Mesendoderm (in vitro differentiated cells): ENCODE measurements at regions not wholly inside any gene's neighbourhood (a gene's known extent, or its start where the extent isn't known, plus 50 kb on each side); places are given as distances from the start of the nearest gene placed in this dataset.

Experiments
- DNase-seq: peaks from one replicate; pipeline ENCODE4 v3.0.0; 2013
- H2AK5ac ChIP-seq: 2 replicates; pipeline ENCODE4 v1.6.1; 2013; ENCODE audit warnings: low read length, inconsistent platforms
- H2BK120ac ChIP-seq: 2 replicates; pipeline ENCODE4 v1.6.1; 2013; ENCODE audit warnings: low read depth, mild to moderate bottlenecking, low read length, moderate library complexity, mixed read lengths
- H2BK15ac ChIP-seq: replicated peaks from 2 replicates; pipeline ENCODE4 v1.6.1; 2013; ENCODE audit warnings: low read depth, mild to moderate bottlenecking, moderate library complexity
- H2BK5ac ChIP-seq: 2 replicates; pipeline ENCODE4 v1.6.1; 2013; ENCODE audit warnings: low read length, inconsistent platforms
- H3K18ac ChIP-seq: 2 replicates; pipeline ENCODE4 v1.6.1; 2013; ENCODE audit warnings: mild to moderate bottlenecking, low read length, mixed read lengths
- H3K23ac ChIP-seq: one replicate; pipeline ENCODE4 v1.6.1; 2013; ENCODE audit warnings: low read length
- H3K27ac ChIP-seq: 2 replicates; pipeline ENCODE4 v1.5.1; 2013; ENCODE audit warnings: low read depth, mild to moderate bottlenecking, inconsistent platforms, low read length, moderate library complexity
- H3K27me3 ChIP-seq: 2 replicates; pipeline ENCODE4 v1.6.1; 2013; ENCODE audit warnings: low read length, control low read depth, mild to moderate bottlenecking, inconsistent platforms; ENCODE audit not compliant: insufficient read depth, poor library complexity
- H3K36me3 ChIP-seq: 2 replicates; pipeline ENCODE4 v1.6.1; 2013; ENCODE audit warnings: low read length, inconsistent platforms; ENCODE audit not compliant: control insufficient read depth, insufficient read depth
- H3K4ac ChIP-seq: one replicate; pipeline ENCODE4 v1.6.1; 2013; ENCODE audit warnings: low read depth, mild to moderate bottlenecking, low read length, moderate library complexity
- H3K4me1 ChIP-seq: 2 replicates; pipeline ENCODE4 v1.6.1; 2013; ENCODE audit warnings: low read depth, low read length, inconsistent platforms; ENCODE audit not compliant: control insufficient read depth
- H3K4me2 ChIP-seq: 2 replicates; pipeline ENCODE4 v1.6.1; 2013; ENCODE audit warnings: low read length
- H3K4me3 ChIP-seq: 2 replicates; pipeline ENCODE4 v1.5.1; 2013; ENCODE audit warnings: mild to moderate bottlenecking, low read length
- H3K56ac ChIP-seq: one replicate; pipeline ENCODE4 v1.6.1; 2013; ENCODE audit warnings: low read length
- H3K79me1 ChIP-seq: 2 replicates; pipeline ENCODE4 v1.6.1; 2013; ENCODE audit warnings: low read length, inconsistent platforms
- H3K79me2 ChIP-seq: 2 replicates; pipeline ENCODE4 v1.6.1; 2013; ENCODE audit warnings: mild to moderate bottlenecking, low read length; ENCODE audit not compliant: control insufficient read depth, insufficient read depth
- H3K9ac ChIP-seq: 2 replicates; pipeline ENCODE4 v1.6.1; 2013; ENCODE audit warnings: low read length, inconsistent platforms
- H4K5ac ChIP-seq: one replicate; pipeline ENCODE4 v1.6.1; 2013; ENCODE audit warnings: low read length
- H4K8ac ChIP-seq: one replicate; pipeline ENCODE4 v1.6.1; 2013; ENCODE audit warnings: low read depth, mild to moderate bottlenecking, control low read depth, low read length, moderate library complexity
- WGBS: extraction: QIAGEN DNeasy Blood & Tissue Kit; methylation state at CpG from one replicate; pipeline ENCODE4 v1.1.7; 2013; ENCODE audit warnings: low lambda C conversion rate, missing lambda C conversion rate; ENCODE audit not compliant: insufficient coverage; ENCODE audit errors: extremely low coverage; 5-methylcytosine and 5-hydroxymethylcytosine counted together

GRCh38 chr1:82391712-82392111 lies 591.0 kb downstream of the ADGRL2 start:
- no peak overlapping the region for H2BK5ac ChIP-seq
- H3K9ac ChIP-seq = no peak overlapping the region
- H3K36me3 ChIP-seq = no peaks in the 10 kb centered on the region
- H4K8ac ChIP-seq = no peak overlapping the region
- H3K23ac ChIP-seq = no peak overlapping the region
- H2AK5ac ChIP-seq = no peak overlapping the region
- no peaks in the 10 kb centered on the region for H3K79me1 ChIP-seq
- H3K4me2 ChIP-seq = no peak overlapping the region
- H3K4ac ChIP-seq = no peak overlapping the region
- H3K18ac ChIP-seq = no peak overlapping the region
- no peak overlapping the region for H4K5ac ChIP-seq
- no peak overlapping the region for H2BK120ac ChIP-seq
- no peak overlapping the region for H3K27ac ChIP-seq
- H3K4me1 ChIP-seq = no peaks in the 10 kb centered on the region
- H3K79me2 ChIP-seq = no peaks in the 10 kb centered on the region
- no peaks in the 10 kb centered on the region for H3K27me3 ChIP-seq
- no peak overlapping the region for H3K4me3 ChIP-seq
- H3K56ac ChIP-seq = no peak overlapping the region
- peak overlapping the region; percentile 74 for H2BK15ac ChIP-seq
- DNase-seq = no peak
- WGBS = no CpG with 5 or more reads among the region's 2 CpGs

GRCh38 chr1:82390627-82391026 lies 589.9 kb downstream of the ADGRL2 start:
- Histone ChIP-seq H2BK15ac (no peak overlapping the region), H2BK120ac (peak overlapping the region; percentile 99), H3K79me1 (no peaks in the 10 kb centered on the region), H3K18ac (peak overlapping the region; percentile 95), H2BK5ac (peak overlapping the region; percentile 93), H3K27me3 (no peaks in the 10 kb centered on the region), H3K27ac (peak overlapping the region; percentile 91), H3K4me1 (no peaks in the 10 kb centered on the region), H4K8ac (peak overlapping the region; percentile 65), H4K5ac (no peak overlapping the region), H3K23ac (no peak overlapping the region), H3K56ac (peak overlapping the region; percentile 81), H3K4me3 (no peak overlapping the region), H3K79me2 (no peaks in the 10 kb centered on the region), H3K36me3 (no peaks in the 10 kb centered on the region), H2AK5ac (no peak overlapping the region), H3K9ac (no peak overlapping the region), H3K4me2 (no peak overlapping the region), H3K4ac (peak overlapping the region; percentile 36)
- DNase-seq = peak; percentile 79
- WGBS = no CpG with 5 or more reads among the region's 1 CpG

DNA sequence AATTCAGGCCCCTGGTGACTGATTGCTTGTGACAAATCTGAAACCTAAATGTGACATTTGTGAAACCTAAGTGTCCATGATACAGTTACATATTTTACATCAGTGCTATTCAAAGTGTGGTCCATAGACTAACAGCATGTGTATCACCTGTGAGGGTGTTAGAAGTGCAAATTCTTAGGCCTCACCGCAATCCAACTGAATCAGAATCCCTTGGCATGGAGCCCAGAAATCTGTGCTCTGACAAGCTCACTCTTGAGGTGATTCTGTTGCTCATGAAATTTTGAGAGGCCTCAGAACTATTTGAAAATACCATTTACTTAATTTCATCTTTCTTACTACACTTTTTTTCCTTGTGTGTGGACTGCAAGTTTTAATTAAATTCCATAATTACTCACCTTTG lies 587.9 kb downstream of the ADGRL2 start:
- DNase-seq = no peak

GRCh38 chr1:82387012-82387366 lies 586.3 kb downstream of the ADGRL2 start:
- H3K9ac ChIP-seq = no peak overlapping the region
- no peak overlapping the region for H3K18ac ChIP-seq
- H2BK5ac ChIP-seq = no peak overlapping the region
- no peak overlapping the region for H4K8ac ChIP-seq
- no peaks in the 10 kb centered on the region for H3K79me2 ChIP-seq
- no peak overlapping the region for H3K4me2 ChIP-seq
- no peak for DNase-seq
- H3K4ac ChIP-seq = no peak overlapping the region
- no peak overlapping the region for H3K4me3 ChIP-seq
- no CpG with 5 or more reads among the region's 2 CpGs for WGBS
- no peaks in the 10 kb centered on the region for H3K27me3 ChIP-seq
- H3K56ac ChIP-seq = no peak overlapping the region
- no peak overlapping the region for H4K5ac ChIP-seq
- H3K79me1 ChIP-seq = no peaks in the 10 kb centered on the region
- H2BK120ac ChIP-seq = no peak overlapping the region
- no peak overlapping the region for H3K27ac ChIP-seq
- H3K4me1 ChIP-seq = no peaks in the 10 kb centered on the region
- no peak overlapping the region for H2BK15ac ChIP-seq
- H3K23ac ChIP-seq = no peak overlapping the region
- no peak overlapping the region for H2AK5ac ChIP-seq
- H3K36me3 ChIP-seq = no peaks in the 10 kb centered on the region

More for the DNA sequence above, 587.9 kb downstream of the ADGRL2 start:
- no peak overlapping the region for H3K23ac ChIP-seq
- no peaks in the 10 kb centered on the region for H3K36me3 ChIP-seq
- WGBS = no CpG with 5 or more reads among the region's 1 CpG
- H4K5ac ChIP-seq = no peak overlapping the region
- H2BK120ac ChIP-seq = no peak overlapping the region
- no peak overlapping the region for H3K4me2 ChIP-seq
- no peaks in the 10 kb centered on the region for H3K4me1 ChIP-seq
- no peaks in the 10 kb centered on the region for H3K27me3 ChIP-seq
- H3K27ac ChIP-seq = no peak overlapping the region
- no peak overlapping the region for H3K4ac ChIP-seq
- no peak overlapping the region for H4K8ac ChIP-seq
- no peak overlapping the region for H2AK5ac ChIP-seq
- no peak overlapping the region for H3K56ac ChIP-seq
- no peak overlapping the region for H3K18ac ChIP-seq
- H3K4me3 ChIP-seq = no peak overlapping the region
- no peak overlapping the region for H2BK15ac ChIP-seq
- no peaks in the 10 kb centered on the region for H3K79me1 ChIP-seq
- H3K79me2 ChIP-seq = no peaks in the 10 kb centered on the region
- no peak overlapping the region for H2BK5ac ChIP-seq
- H3K9ac ChIP-seq = no peak overlapping the region

- Histone ChIP-seq H3K36me3 (no peaks in the 10 kb centered on the region), H2BK120ac (no peak overlapping the region), H3K4me2 (no peak overlapping the region), H2AK5ac (no peak overlapping the region), H2BK15ac (no peak overlapping the region), H3K9ac (no peak overlapping the region), H3K56ac (no peak overlapping the region), H3K4me1 (no peaks in the 10 kb centered on the region), H4K8ac (no peak overlapping the region), H4K5ac (no peak overlapping the region), H3K27ac (no peak overlapping the region), H3K27me3 (no peaks in the 10 kb centered on the region), H3K4me3 (no peak overlapping the region), H3K79me2 (no peaks in the 10 kb centered on the region), H3K18ac (no peak overlapping the region), H3K4ac (no peak overlapping the region), H2BK5ac (no peak overlapping the region), H3K23ac (no peak overlapping the region), H3K79me1 (no peaks in the 10 kb centered on the region)
- no peak for DNase-seq
- no CpG with 5 or more reads among the region's 3 CpGs for WGBS
Observed at GRCh38 chr1:82386365-82387011, 585.8 kb downstream of the ADGRL2 start.

DNA sequence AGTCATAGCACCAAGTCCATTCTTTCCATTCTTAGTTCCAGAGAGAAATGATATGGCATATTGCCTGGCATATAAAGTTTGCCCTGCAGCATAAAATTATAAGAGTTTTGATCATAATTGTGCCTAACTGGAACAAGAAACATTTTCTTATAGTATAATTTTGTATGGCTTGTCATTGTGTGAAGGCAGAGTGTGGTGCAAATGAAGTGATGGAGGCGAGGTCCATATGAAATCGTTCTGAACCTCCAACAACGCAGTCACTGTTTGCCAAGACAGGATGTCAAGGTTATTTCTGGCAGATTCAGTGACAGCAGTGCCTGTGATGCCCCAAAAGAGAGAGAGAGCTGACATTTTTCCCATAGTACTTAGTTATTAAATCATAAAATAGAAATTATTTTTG lies 584.0 kb downstream of the ADGRL2 start:
- DNase-seq = no peak
- no CpG with 5 or more reads among the region's 3 CpGs for WGBS
- H2BK5ac ChIP-seq = no peak overlapping the region
- no peak overlapping the region for H3K4me3 ChIP-seq
- no peaks in the 10 kb centered on the region for H3K4me1 ChIP-seq
- H3K79me1 ChIP-seq = no peaks in the 10 kb centered on the region
- no peak overlapping the region for H3K23ac ChIP-seq
- no peaks in the 10 kb centered on the region for H3K36me3 ChIP-seq
- no peaks in the 10 kb centered on the region for H3K79me2 ChIP-seq
- no peak overlapping the region for H3K4me2 ChIP-seq
- H2AK5ac ChIP-seq = no peak overlapping the region
- H2BK120ac ChIP-seq = no peak overlapping the region
- H3K18ac ChIP-seq = no peak overlapping the region
- H3K27me3 ChIP-seq = no peaks in the 10 kb centered on the region
- H3K9ac ChIP-seq = no peak overlapping the region
- no peak overlapping the region for H3K27ac ChIP-seq
- no peak overlapping the region for H3K4ac ChIP-seq
- no peak overlapping the region for H3K56ac ChIP-seq
- H4K8ac ChIP-seq = no peak overlapping the region
- no peak overlapping the region for H4K5ac ChIP-seq
- H2BK15ac ChIP-seq = no peak overlapping the region
